T-helper 2 cell treated with Interferon-gamma antibody and Interleukin-4, amounts not matched to agents 100 ng/mL and 5 ng/mL, for 36 hours (primary cell): ENCODE measurements at regions not wholly inside any gene's neighbourhood (a gene's known extent, or its start where the extent isn't known, plus 50 kb on each side); places are given as distances from the start of the nearest gene placed in this dataset.

Source experiments
- intact Hi-C: fragments of 100-400 bp; cut with micrococcal nuclease; formaldehyde crosslinking; loops from one replicate; pipeline ENCODE4 v1.15.1; 2023

- intact Hi-C loops = loop anchor here (1.0 kb wide), 1 partner anchor 70 kb away; no protein-coding TSS in a partner anchor
These were observed 75.9 kb upstream of the PRR16 start for GRCh38 chr5:120388016-120388781.

DNA sequence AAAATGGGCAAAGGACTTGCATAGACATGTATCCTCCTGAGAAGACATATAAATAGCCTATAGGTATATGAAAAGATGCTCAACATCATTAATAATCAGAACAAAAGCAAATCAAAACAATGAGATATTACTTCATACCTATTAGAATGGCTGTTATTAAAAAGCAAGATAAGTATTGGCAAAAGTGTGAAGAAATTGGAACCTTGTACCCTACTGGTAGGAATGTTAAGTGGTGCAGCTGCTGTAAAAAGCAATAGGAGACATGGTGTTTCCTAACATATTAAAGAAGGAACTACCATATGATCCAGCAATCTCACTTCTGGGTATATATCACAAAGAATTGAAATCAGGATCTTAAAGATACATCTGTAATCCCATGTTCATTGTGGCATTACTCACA is 69.8 kb upstream of the PRR16 start:
- intact Hi-C loops = no loop called here

DNA sequence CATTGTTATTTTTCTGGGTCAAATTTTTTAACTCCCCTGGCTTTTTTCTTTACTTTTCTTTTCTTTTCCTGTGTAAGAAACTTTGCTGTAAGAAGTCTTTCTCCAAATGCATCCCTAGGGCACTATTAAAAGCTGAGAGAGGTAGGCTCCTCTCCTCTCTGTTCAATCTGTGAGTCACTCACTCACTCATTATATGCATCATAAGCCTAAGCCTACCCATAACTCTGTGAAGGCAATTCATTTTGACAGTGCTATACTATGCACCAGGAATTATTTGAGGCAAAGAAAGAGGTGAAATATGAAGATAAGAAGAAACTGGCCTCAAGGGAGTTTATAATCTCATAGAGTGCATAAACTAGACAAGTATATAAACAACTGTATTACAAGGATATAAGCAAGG is 67.9 kb upstream of the PRR16 start:
- intact Hi-C loops = no loop called here

DNA sequence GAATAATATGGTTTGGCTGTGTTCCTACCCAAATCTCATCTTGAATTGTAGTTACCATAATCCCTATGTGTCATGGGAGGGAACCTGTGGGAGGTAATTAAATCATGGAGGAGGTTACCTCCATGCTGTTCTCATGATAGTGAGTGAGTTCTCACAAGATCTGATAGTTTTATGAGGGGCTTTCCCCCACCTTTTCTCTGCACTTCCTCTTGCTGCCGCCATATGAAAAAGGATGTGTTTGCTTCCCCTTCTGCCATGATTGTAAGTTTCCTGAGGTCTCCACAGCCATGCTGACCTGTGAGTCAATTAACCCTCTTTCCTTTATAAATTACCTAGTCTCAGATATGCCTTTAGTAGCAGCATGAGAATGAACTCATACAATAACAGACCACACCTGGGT is 63.7 kb upstream of the PRR16 start:
- intact Hi-C loops = no loop called here

DNA sequence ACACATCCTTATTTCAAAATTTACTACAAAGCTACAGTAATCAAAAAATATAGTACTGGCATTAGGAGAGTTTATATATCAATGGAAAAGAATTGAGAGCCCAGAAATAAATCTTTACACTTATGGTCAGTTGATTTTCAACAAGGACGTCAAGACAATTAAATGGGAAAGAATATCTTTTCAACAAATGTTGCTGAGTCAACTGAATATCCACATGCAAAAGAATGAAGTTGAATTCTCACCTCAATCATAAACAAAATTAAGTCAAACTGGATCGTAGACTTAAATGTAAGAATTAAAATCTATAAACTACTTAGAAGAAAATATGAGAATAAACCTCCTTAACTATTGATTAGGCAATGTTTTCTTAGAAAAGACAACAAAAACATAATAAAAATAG is 61.5 kb upstream of the PRR16 start:
- intact Hi-C loops = no loop called here

DNA sequence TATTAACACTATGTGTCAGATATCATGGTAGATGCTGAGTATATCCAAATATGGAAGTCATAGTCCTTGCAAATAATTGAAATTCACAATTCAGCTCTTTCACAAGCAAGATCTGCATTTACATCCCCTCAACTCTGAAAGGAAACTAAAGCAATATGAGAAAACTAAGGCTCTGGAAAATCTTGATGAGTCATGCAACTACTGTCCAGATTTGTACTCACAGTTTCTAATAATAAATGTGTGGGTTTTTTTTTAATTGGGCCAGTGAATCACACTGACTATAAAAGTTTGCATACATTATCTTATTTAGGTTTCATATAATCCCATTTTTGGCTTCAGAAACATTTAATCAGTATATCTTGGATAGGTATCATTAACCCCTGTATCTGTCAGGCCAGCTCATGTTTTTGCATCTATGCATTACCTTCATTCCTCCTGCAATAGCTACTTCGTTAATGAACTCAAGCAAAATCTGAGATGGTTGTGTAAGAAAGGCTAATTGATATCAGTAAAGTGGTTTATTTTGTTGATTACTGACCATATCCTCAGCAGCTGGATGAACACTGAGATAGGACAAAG is 58.7 kb upstream of the PRR16 start:
- intact Hi-C loops = no loop called here

DNA sequence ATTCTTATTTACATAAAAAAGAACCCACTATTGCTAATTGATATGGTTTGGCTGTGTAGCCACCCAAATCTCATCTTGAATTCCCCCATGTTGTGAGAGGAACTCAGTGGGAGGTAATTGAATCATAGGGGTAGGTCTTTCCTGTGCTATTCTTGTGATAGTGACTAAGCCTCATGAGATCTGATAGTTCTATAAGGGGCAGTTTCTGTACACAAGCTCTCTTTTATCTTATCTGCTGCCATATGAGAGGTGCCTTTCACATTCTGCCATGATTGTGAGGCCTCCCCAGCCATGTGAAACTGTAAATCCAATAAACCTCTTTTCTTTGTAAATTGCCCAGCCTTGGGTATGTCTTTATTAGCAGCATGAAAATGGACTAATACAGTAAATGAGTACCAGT is 58.2 kb upstream of the PRR16 start:
- intact Hi-C loops = no loop called here

GRCh38 chr5:120413686-120414085 is 50.4 kb upstream of the PRR16 start:
- intact Hi-C loops = no loop called here
